IMR-90 (cell line): ENCODE measurements at regions not wholly inside any gene's neighbourhood (a gene's known extent, or its start where the extent isn't known, plus 50 kb on each side); places are given as distances from the start of the nearest gene placed in this dataset.

Source experiments
- ATAC-seq: fragments of 200-7000 bp; cut with Tn5 transposase; 2 replicates; pipeline ENCODE4 v1.9.1; 2020; ENCODE audit warnings: low read depth, mild to moderate bottlenecking, moderate library complexity
- BruUV-seq: library from RNA; stranded (reverse); fragments of 400-500 nt; replicated peaks from 2 replicates; lab custom pipeline; 2021; lab: Mats Ljungman, UMichigan
- CTCF ChIA-PET: fragments of 300-600 bp; formaldehyde crosslinking; extraction: SDS; loops from one replicate; lab custom pipeline; 2021; ENCODE audit warnings: antibody characterized with exemption; lab: Yijun Ruan, JAX
- POLR2A ChIA-PET: fragments of 300-600 bp; sonication (Branson Sonifier 250); formaldehyde crosslinking; loops from one replicate; lab custom pipeline; 2022; ENCODE audit warnings: antibody characterized with exemption; ENCODE audit not compliant: unreplicated experiment; lab: Charles Lee
- DNase-seq: peaks from one replicate; pipeline ENCODE4 v3.0.0; 2013
- H2AFZ ChIP-seq: replicated peaks from 2 replicates; pipeline ENCODE3; 2013; ENCODE audit warnings: low read length, mild to moderate bottlenecking; ENCODE audit not compliant: poor library complexity
- H2AK5ac ChIP-seq: 2 replicates; pipeline ENCODE4 v1.6.1; 2013; ENCODE audit warnings: low read depth, low read length, inconsistent platforms
- H2AK9ac ChIP-seq: replicated peaks from 2 replicates; pipeline ENCODE3; 2013; ENCODE audit warnings: mild to moderate bottlenecking, low read depth, low read length, moderate library complexity; ENCODE audit not compliant: poor library complexity
- H2BK120ac ChIP-seq: 2 replicates; pipeline ENCODE4 v1.6.1; 2013; ENCODE audit warnings: low read depth, low read length, inconsistent platforms
- H2BK15ac ChIP-seq: 3 replicates; pipeline ENCODE4 v1.6.1; 2013; ENCODE audit warnings: low read depth, low read length, inconsistent platforms
- H2BK20ac ChIP-seq: 2 replicates; pipeline ENCODE4 v1.6.1; 2013; ENCODE audit warnings: low read depth, mild to moderate bottlenecking, inconsistent platforms, low read length, moderate library complexity
- H2BK5ac ChIP-seq: 2 replicates; pipeline ENCODE4 v1.6.1; 2013; ENCODE audit warnings: mild to moderate bottlenecking, low read depth, low read length, inconsistent platforms; ENCODE audit not compliant: poor library complexity, severe bottlenecking
- H3K14ac ChIP-seq: replicated peaks from 2 replicates; pipeline ENCODE4 v1.6.1; 2013; ENCODE audit warnings: low read depth, low read length, inconsistent platforms
- H3K18ac ChIP-seq: 2 replicates; pipeline ENCODE4 v1.6.1; 2013; ENCODE audit warnings: low read depth, low read length, control low read depth
- H3K23ac ChIP-seq: 2 replicates; pipeline ENCODE4 v1.6.1; 2013; ENCODE audit warnings: low read depth, low read length, inconsistent platforms
- H3K27ac ChIP-seq: 2 replicates; pipeline ENCODE4 v1.5.1; 2013; ENCODE audit warnings: mild to moderate bottlenecking, control low read depth, low read length; ENCODE audit not compliant: insufficient read depth
- H3K27me3 ChIP-seq: 2 replicates; pipeline ENCODE4 v1.6.1; 2013; ENCODE audit warnings: low read length; ENCODE audit not compliant: control insufficient read depth, insufficient read depth
- H3K36me3 ChIP-seq: 2 replicates; pipeline ENCODE4 v1.6.1; 2013; ENCODE audit warnings: low read length, mixed read lengths; ENCODE audit not compliant: control insufficient read depth, insufficient read depth
- H3K4ac ChIP-seq: 2 replicates; pipeline ENCODE4 v1.6.1; 2013; ENCODE audit warnings: low read depth, low read length, inconsistent platforms
- H3K4me1 ChIP-seq: 2 replicates; pipeline ENCODE4 v1.6.1; 2013; ENCODE audit warnings: low read length, mixed read lengths; ENCODE audit not compliant: control insufficient read depth, insufficient read depth
- H3K4me2 ChIP-seq: 2 replicates; pipeline ENCODE4 v1.6.1; 2013; ENCODE audit warnings: low read depth, mild to moderate bottlenecking, control low read depth, low read length, moderate library complexity
- H3K4me3 ChIP-seq: 2 replicates; pipeline ENCODE4 v1.5.1; 2013; ENCODE audit warnings: low read depth, mild to moderate bottlenecking, control low read depth, low read length, moderate library complexity; ENCODE audit not compliant: insufficient read depth
- H3K56ac ChIP-seq: 2 replicates; pipeline ENCODE4 v1.6.1; 2013; ENCODE audit warnings: low read length, inconsistent platforms; ENCODE audit not compliant: insufficient read depth; ENCODE audit errors: extremely low read depth
- H3K79me1 ChIP-seq, 2 experiments: 2 replicates each; pipeline ENCODE4 v1.6.1; 2013; ENCODE audit warnings: low read length in 2 of 2, inconsistent platforms in 1 of 2, low read depth in 1 of 2
- H3K9ac ChIP-seq: 2 replicates; pipeline ENCODE4 v1.6.1; 2013; ENCODE audit warnings: low read depth, low read length, control low read depth
- H3K9me1 ChIP-seq: 2 replicates; pipeline ENCODE4 v1.6.1; 2013; ENCODE audit warnings: low read length, inconsistent platforms; ENCODE audit not compliant: insufficient read depth
- H3K9me3 ChIP-seq: 2 replicates; pipeline ENCODE4 v1.6.1; 2013; ENCODE audit warnings: low read length; ENCODE audit not compliant: control insufficient read depth, insufficient read depth
- H4K20me1 ChIP-seq: 2 replicates; pipeline ENCODE4 v1.6.1; 2013; ENCODE audit warnings: low read length, inconsistent platforms; ENCODE audit not compliant: insufficient read depth
- H4K5ac ChIP-seq: 2 replicates; pipeline ENCODE4 v1.6.1; 2013; ENCODE audit warnings: mild to moderate bottlenecking, low read depth, low read length, control low read depth
- H4K8ac ChIP-seq, 2 experiments: 2 replicates each; pipeline ENCODE4 v1.6.1; 2013; ENCODE audit warnings: low read depth in 2 of 2, low read length in 2 of 2, control low read depth in 1 of 2, inconsistent platforms in 1 of 2
- H4K91ac ChIP-seq: 2 replicates; pipeline ENCODE4 v1.6.1; 2013; ENCODE audit warnings: low read depth, low read length, inconsistent platforms; ENCODE audit not compliant: insufficient read depth
- BHLHE40 ChIP-seq: fragments of 150-350 bp; IDR thresholded peaks from 2 replicates; pipeline ENCODE4 v1.6.1; 2016; ENCODE audit warnings: mild to moderate bottlenecking, low read depth, low read length
- MXI1 ChIP-seq: IDR thresholded peaks from 2 replicates; pipeline ENCODE4 v1.6.1; 2012; ENCODE audit warnings: low read depth, mild to moderate bottlenecking, low read length, moderate library complexity, borderline replicate concordance
- WGBS, 2 experiments: methylation state at CpG; one replicate each; pipeline versions ENCODE4 v1.1.5 to v1.1.7; 2013; ENCODE audit warnings: missing lambda C conversion rate in 2 of 2; ENCODE audit not compliant: insufficient read length in 1 of 2; ENCODE audit errors: extremely low coverage in 2 of 2; 5-methylcytosine and 5-hydroxymethylcytosine counted together
- dilution Hi-C: fragments of 300-500 bp; cut with HindIII; formaldehyde crosslinking; loops from one replicate; pipeline ENCODE4 v1.14.3; 2018; ENCODE audit warnings: low sequenced_read_pairs; ENCODE audit not compliant: unreplicated experiment
- in situ Hi-C: fragments of 300-500 bp; cut with MboI; formaldehyde crosslinking; loops from 3 replicates; pipeline ENCODE4 v1.14.3; 2019; ENCODE audit warnings: low sequenced_read_pairs, inconsistent platforms, mixed read lengths
- intact Hi-C: fragments of 100-400 bp; cut with micrococcal nuclease; formaldehyde crosslinking; loops from 2 replicates; pipeline ENCODE4 v1.10.0; 2022

GRCh38 chr2:564471-565181 is 112.6 kb downstream of the TMEM18 start (continued):
- no peak for TF ChIP-seq BHLHE40

- H3K27ac ChIP-seq = no peak overlapping the region
- BruUV-seq = no TSS peak
- ATAC-seq (no peak), DNase-seq (no peak)
- H2BK5ac ChIP-seq = no peak overlapping the region
- ChIA-PET POLR2A (no interaction called here), CTCF (no interaction called here)
- no peak overlapping the region for H3K4ac ChIP-seq
- in situ Hi-C loops = no loop called here
- no peaks in the 10 kb centered on the region for H3K79me1 ChIP-seq
- no peak overlapping the region for H4K8ac ChIP-seq
- H3K9me1 ChIP-seq = no peaks in the 10 kb centered on the region
- H2BK20ac ChIP-seq = no peak overlapping the region
- H2AK5ac ChIP-seq = no peak overlapping the region
- dilution Hi-C loops = no loop called here
- intact Hi-C loops = no loop called here
- no peaks in the 10 kb centered on the region for H3K27me3 ChIP-seq
- H2AK9ac ChIP-seq = no peak overlapping the region
- H3K14ac ChIP-seq = no peak overlapping the region
- no peak overlapping the region for H3K9ac ChIP-seq
- no peak overlapping the region for H3K4me3 ChIP-seq
- H3K23ac ChIP-seq = no peak overlapping the region
- H4K91ac ChIP-seq = no peak overlapping the region
- WGBS, 2 experiments = 43% methylated on average over 6 of the region's 10 CpGs; no CpG with 5 or more reads in 1 of the 2 experiments
- H4K20me1 ChIP-seq = no peaks in the 10 kb centered on the region
- no peak overlapping the region for H3K56ac ChIP-seq
- no peak overlapping the region for H3K4me2 ChIP-seq
- no peaks in the 10 kb centered on the region for H3K4me1 ChIP-seq
- no peak overlapping the region for H2BK120ac ChIP-seq
- TF ChIP-seq MXI1 = no peak
- H3K36me3 ChIP-seq = no peaks in the 10 kb centered on the region
- H4K5ac ChIP-seq = no peak overlapping the region
- H2BK15ac ChIP-seq = no peak overlapping the region
- peaks cover 45% of the 10 kb centered on the region for H3K9me3 ChIP-seq
- no peak overlapping the region for H3K18ac ChIP-seq
- no peak overlapping the region for H2AFZ ChIP-seq
Measured at GRCh38 chr2:563512-563911, 113.7 kb downstream of the TMEM18 start.
